GM19035 (cell line): ENCODE measurements at regions not wholly inside any gene's neighbourhood (a gene's known extent, or its start where the extent isn't known, plus 50 kb on each side); places are given as distances from the start of the nearest gene placed in this dataset.

Source experiments
- ATAC-seq: cut with Tn5 transposase; IDR thresholded peaks from one replicate; pipeline ENCODE4 v1.9.1; 2021; ENCODE audit not compliant: unreplicated experiment

GRCh38 chr12:124240493-124240892, 54.4 kb upstream of the RFLNA start:
- ATAC-seq, result no peak

- no peak for ATAC-seq
Measured at GRCh38 chr12:124241776-124242528, 52.9 kb upstream of the RFLNA start.

GRCh38 chr12:124242529-124243065, 52.3 kb upstream of the RFLNA start:
- ATAC-seq, result no peak

- no peak for ATAC-seq
Measured at GRCh38 chr12:124243936-124244335, 51.0 kb upstream of the RFLNA start.
